Fibroblast of the aortic adventitia (primary cell): ENCODE measurements at regions not wholly inside any gene's neighbourhood (a gene's known extent, or its start where the extent isn't known, plus 50 kb on each side); places are given as distances from the start of the nearest gene placed in this dataset.

Source experiments
- DNase-seq: peaks from one replicate; pipeline ENCODE4 v3.0.0-alpha.2; 2010; ENCODE audit warnings: low read depth
- H3K4me3 ChIP-seq: 2 replicates; pipeline ENCODE4 v1.5.1; 2011; ENCODE audit warnings: low read depth, mild to moderate bottlenecking, control low read depth, low read length, moderate library complexity
- CTCF ChIP-seq: IDR thresholded peaks from 2 replicates; pipeline ENCODE4 v1.5.1; 2011; ENCODE audit warnings: mild to moderate bottlenecking, low read length, control low read depth, inconsistent platforms; ENCODE audit not compliant: insufficient read depth

- TF ChIP-seq CTCF, result no peak
- no peak for DNase-seq
- H3K4me3 ChIP-seq, result no peak overlapping the region
These were observed 262.8 kb upstream of the TCERG1L start for GRCh38 chr10:131574363-131574706.

GRCh38 chr10:131574707-131575430, 263.3 kb upstream of the TCERG1L start:
- H3K4me3 ChIP-seq, result no peak overlapping the region
- no peak for TF ChIP-seq CTCF
- DNase-seq, result no peak

- no peak for DNase-seq
- TF ChIP-seq CTCF, result no peak
- H3K4me3 ChIP-seq, result no peak overlapping the region
These were observed 264.4 kb upstream of the TCERG1L start for GRCh38 chr10:131575877-131576276.

GRCh38 chr10:131576341-131577177, 265.0 kb upstream of the TCERG1L start:
- H3K4me3 ChIP-seq, result no peak overlapping the region
- no peak for DNase-seq
- no peak for TF ChIP-seq CTCF

GRCh38 chr10:131577178-131577555, 265.6 kb upstream of the TCERG1L start:
- TF ChIP-seq CTCF, result no peak
- no peak for DNase-seq
- no peak overlapping the region for H3K4me3 ChIP-seq

- TF ChIP-seq CTCF, result no peak
- DNase-seq, result no peak
- no peak overlapping the region for H3K4me3 ChIP-seq
These were observed 266.4 kb upstream of the TCERG1L start for GRCh38 chr10:131577786-131578471.
